ENCODE measurements at regions not wholly inside any gene's neighbourhood (a gene's known extent, or its start where the extent isn't known, plus 50 kb on each side); places are given as distances from the start of the nearest gene placed in this dataset.

DNA sequence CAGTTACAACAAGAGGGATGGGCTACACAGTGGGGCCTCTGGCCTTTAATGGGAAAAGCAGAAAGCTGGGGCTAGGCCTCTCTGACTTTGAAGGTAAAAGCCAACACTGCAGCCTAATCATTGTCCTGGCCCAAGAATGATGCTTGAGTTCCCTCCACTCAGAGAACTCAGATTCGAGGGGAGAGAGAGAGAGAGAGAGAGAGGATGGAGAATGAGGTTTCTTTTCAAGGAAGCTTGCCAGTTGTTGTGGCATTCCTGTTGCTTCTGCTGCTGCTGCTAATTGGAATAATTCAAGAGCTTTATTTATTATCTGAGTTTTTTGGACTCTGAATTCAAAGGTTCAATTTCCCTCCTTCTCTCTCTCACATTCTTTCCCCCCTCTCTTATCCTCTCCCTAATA, 144.6 kb upstream of the IRX6 start:
- TF ChIP-seq POLR2A (IDR thresholded peaks at IDR 0.05), result no peak
- TF ChIP-seq, protein P1, sequence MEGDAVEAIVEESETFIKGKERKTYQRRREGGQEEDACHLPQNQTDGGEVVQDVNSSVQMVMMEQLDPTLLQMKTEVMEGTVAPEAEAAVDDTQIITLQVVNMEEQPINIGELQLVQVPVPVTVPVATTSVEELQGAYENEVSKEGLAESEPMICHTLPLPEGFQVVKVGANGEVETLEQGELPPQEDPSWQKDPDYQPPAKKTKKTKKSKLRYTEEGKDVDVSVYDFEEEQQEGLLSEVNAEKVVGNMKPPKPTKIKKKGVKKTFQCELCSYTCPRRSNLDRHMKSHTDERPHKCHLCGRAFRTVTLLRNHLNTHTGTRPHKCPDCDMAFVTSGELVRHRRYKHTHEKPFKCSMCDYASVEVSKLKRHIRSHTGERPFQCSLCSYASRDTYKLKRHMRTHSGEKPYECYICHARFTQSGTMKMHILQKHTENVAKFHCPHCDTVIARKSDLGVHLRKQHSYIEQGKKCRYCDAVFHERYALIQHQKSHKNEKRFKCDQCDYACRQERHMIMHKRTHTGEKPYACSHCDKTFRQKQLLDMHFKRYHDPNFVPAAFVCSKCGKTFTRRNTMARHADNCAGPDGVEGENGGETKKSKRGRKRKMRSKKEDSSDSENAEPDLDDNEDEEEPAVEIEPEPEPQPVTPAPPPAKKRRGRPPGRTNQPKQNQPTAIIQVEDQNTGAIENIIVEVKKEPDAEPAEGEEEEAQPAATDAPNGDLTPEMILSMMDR (IDR thresholded peaks at IDR 0.05), result no peak

Measured in testis (tissue), 2 donors.